ENCODE measurements at regions not wholly inside any gene's neighbourhood (a gene's known extent, or its start where the extent isn't known, plus 50 kb on each side); places are given as distances from the start of the nearest gene placed in this dataset.

GRCh38 chr2:103386872-103387271 is 625.0 kb downstream of the TMEM182 start:
- ChIA-PET CTCF (no interaction called here), POLR2A (no interaction called here)
- Histone ChIP-seq H3K4me3 (ENCODE audit: low read depth in 2 of 2, low read length in 2 of 2) (no peak overlapping the region), H3K36me3 (ENCODE audit: control insufficient read depth, insufficient read depth, low read length) (no peaks in the 10 kb centered on the region), H3K4me1 (ENCODE audit: control insufficient read depth, insufficient read depth, low read length) (no peaks in the 10 kb centered on the region), H3K27ac (ENCODE audit: low read length) (no peak overlapping the region), H3K27me3 (ENCODE audit: control insufficient read depth, insufficient read depth, low read length) (no peaks in the 10 kb centered on the region), H3K9me3 (ENCODE audit: control insufficient read depth, insufficient read depth, low read depth, low read length) (no peaks in the 10 kb centered on the region)
- no TSS peak for BruUV-seq (replicated peaks)
- no peak for DNase-seq (ENCODE audit: low read depth, low spot score)
- intact Hi-C loops (cut with micrococcal nuclease; ENCODE audit: unreplicated experiment) (no loop called here), in situ Hi-C loops (cut with HindIII; ENCODE audit: low pct_unique_long_range_greater_than_20kb, low sequenced_read_pairs) (no loop called here)
- TF ChIP-seq POLR2AphosphoS5 (IDR thresholded peaks at IDR 0.05; ENCODE audit: low read depth, low read length) (no peak), CTCF (IDR thresholded peaks at IDR 0.05) (no peak), REST (IDR thresholded peaks at IDR 0.05; ENCODE audit: insufficient read depth in 1 of 2, low read depth in 2 of 2, low read length in 1 of 2) (no peak)
- no peak for ATAC-seq

GRCh38 chr2:103387888-103388287 is 626.1 kb downstream of the TMEM182 start:
- DNase-seq (ENCODE audit: low read depth, low spot score) (no peak), ATAC-seq (no peak)
- in situ Hi-C loops (cut with HindIII; ENCODE audit: low pct_unique_long_range_greater_than_20kb, low sequenced_read_pairs) = no loop called here
- H3K4me3 ChIP-seq (ENCODE audit: low read depth in 2 of 2, low read length in 2 of 2) = no peak overlapping the region
- no TSS peak for BruUV-seq (replicated peaks)
- no peak overlapping the region for H3K27ac ChIP-seq (ENCODE audit: low read length)
- TF ChIP-seq SIN3A (IDR thresholded peaks at IDR 0.05; ENCODE audit: borderline replicate concordance, insufficient read depth, low read depth, low read length) (no peak), REST (IDR thresholded peaks at IDR 0.05; ENCODE audit: insufficient read depth in 1 of 2, low read depth in 2 of 2, low read length in 1 of 2) (no peak), CTCF (IDR thresholded peaks at IDR 0.05) (no peak), TCF7L2 (IDR thresholded peaks at IDR 0.05; ENCODE audit: low read depth, low read length) (no peak), POLR2AphosphoS5 (IDR thresholded peaks at IDR 0.05; ENCODE audit: low read depth, low read length) (no peak)
- no peaks in the 10 kb centered on the region for H3K4me1 ChIP-seq (ENCODE audit: control insufficient read depth, insufficient read depth, low read length)
- intact Hi-C loops (cut with micrococcal nuclease; ENCODE audit: unreplicated experiment) = no loop called here
- POLR2A ChIA-PET = no interaction called here
- H3K9me3 ChIP-seq (ENCODE audit: control insufficient read depth, insufficient read depth, low read depth, low read length) = no peaks in the 10 kb centered on the region
- no peaks in the 10 kb centered on the region for H3K27me3 ChIP-seq (ENCODE audit: control insufficient read depth, insufficient read depth, low read length)
- CTCF ChIA-PET = no interaction called here
- no peaks in the 10 kb centered on the region for H3K36me3 ChIP-seq (ENCODE audit: control insufficient read depth, insufficient read depth, low read length)

Data from Panc1 (cell line).